Natural killer cell (primary cell): ENCODE measurements at regions not wholly inside any gene's neighbourhood (a gene's known extent, or its start where the extent isn't known, plus 50 kb on each side); places are given as distances from the start of the nearest gene placed in this dataset.
"Not testable (repeated sequence)": the region's sequence is repeated elsewhere in the genome, so short reads cannot be mapped to it uniquely, and the experiment has no call there.

Experiments used
- ATAC-seq, 3 donors: fragments of 150-1000 bp in 2 of 3; fragments of 200-7000 bp in 1 of 3; cut with Tn5 transposase; 1 replicate in 1 of 3; 2 replicates in 2 of 3; pipeline ENCODE4 v1.10.0; 2021; ENCODE audit warnings: mild to moderate bottlenecking in 2 of 3, moderate library complexity in 2 of 3
- DNase-seq, 2 donors: peaks; one replicate each; pipeline versions ENCODE4 v3.0.0 to v3.0.0-alpha.2; 2013 to 2021; ENCODE audit warnings: mixed read lengths in 1 of 2
- H3K27ac ChIP-seq: one replicate; pipeline ENCODE4 v1.5.1; 2013; ENCODE audit warnings: mild to moderate bottlenecking, low read length
- H3K27me3 ChIP-seq: one replicate; pipeline ENCODE4 v1.6.1; 2013; ENCODE audit warnings: low read length; ENCODE audit not compliant: control insufficient read depth, insufficient read depth
- H3K36me3 ChIP-seq: one replicate; pipeline ENCODE4 v1.6.1; 2013; ENCODE audit warnings: low read length; ENCODE audit not compliant: control insufficient read depth, insufficient read depth
- H3K4me1 ChIP-seq: one replicate; pipeline ENCODE4 v1.6.1; 2013; ENCODE audit warnings: low read length; ENCODE audit not compliant: control insufficient read depth, insufficient read depth
- H3K4me3 ChIP-seq: one replicate; pipeline ENCODE4 v1.5.1; 2013; ENCODE audit warnings: low read length
- H3K9me3 ChIP-seq: one replicate; pipeline ENCODE4 v1.6.1; 2013; ENCODE audit warnings: low read length; ENCODE audit not compliant: control insufficient read depth, insufficient read depth
- H3K27ac Mint-ChIP-seq, 2 donors: one replicate each; pipeline ENCODE4 v1.8.0; 2022; ENCODE audit warnings: mild to moderate bottlenecking in 2 of 2, mixed read lengths in 2 of 2, moderate library complexity in 1 of 2
- H3K27me3 Mint-ChIP-seq, 2 donors: one replicate each; pipeline ENCODE4 v1.8.0; 2022; ENCODE audit warnings: low read depth in 2 of 2, mixed read lengths in 2 of 2
- H3K36me3 Mint-ChIP-seq: one replicate; pipeline ENCODE4 v1.8.0; 2022; ENCODE audit warnings: mixed read lengths
- H3K4me1 Mint-ChIP-seq, 2 donors: one replicate each; pipeline ENCODE4 v1.8.0; 2022; ENCODE audit warnings: mixed read lengths in 2 of 2
- H3K4me3 Mint-ChIP-seq: one replicate; pipeline ENCODE4 v1.8.0; 2022; ENCODE audit warnings: mild to moderate bottlenecking, moderate library complexity, mixed read lengths
- H3K9me3 Mint-ChIP-seq, 2 donors: one replicate each; pipeline ENCODE4 v1.8.0; 2022; ENCODE audit warnings: mixed read lengths in 2 of 2
- WGBS: methylation state at CpG from one replicate; pipeline ENCODE4 v1.1.7; 2013; ENCODE audit warnings: missing lambda C conversion rate; ENCODE audit not compliant: insufficient coverage; 5-methylcytosine and 5-hydroxymethylcytosine counted together
- intact Hi-C: fragments of 100-400 bp; cut with micrococcal nuclease; formaldehyde crosslinking; loops from one replicate; pipeline ENCODE4 v1.14.2; 2022
- TF ChIP-seq, protein P1 (sequence below): fragments of 200-600 bp; IDR thresholded peaks from one replicate; pipeline ENCODE4 v1.8.0; 2022; ENCODE audit warnings: antibody characterized with exemption

DNA sequence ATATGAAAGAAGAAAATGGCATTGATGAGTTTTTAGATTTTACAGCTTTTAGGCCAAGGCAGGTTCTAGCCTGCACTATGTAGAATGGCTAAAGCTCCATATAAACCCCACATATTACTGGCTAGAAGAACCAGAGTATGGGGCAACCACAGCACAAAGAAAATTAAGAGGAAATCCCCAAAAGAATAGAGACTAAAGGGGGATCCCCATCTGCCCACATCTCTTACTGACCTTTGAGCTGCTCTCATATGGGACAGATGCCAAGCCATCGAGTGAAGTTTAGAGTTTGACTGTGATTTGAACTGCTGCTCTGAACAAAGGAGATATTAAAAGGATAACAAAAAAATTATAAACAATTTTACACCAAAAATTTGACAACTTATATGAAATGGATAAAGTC is 102.2 kb upstream of the HAO2 start:
- no peaks in the 10 kb centered on the region for H3K36me3 Mint-ChIP-seq
- no peaks in the 10 kb centered on the region for H3K9me3 ChIP-seq
- no peak overlapping the region for H3K4me3 ChIP-seq
- H3K4me3 Mint-ChIP-seq: no peak overlapping the region
- H3K4me1 Mint-ChIP-seq: no peaks in the 10 kb centered on the region
- no CpG with 5 or more reads among the region's 1 CpG for WGBS
- H3K27me3 ChIP-seq: no peaks in the 10 kb centered on the region
- H3K27ac Mint-ChIP-seq: no peak overlapping the region
- no peak overlapping the region for H3K27ac ChIP-seq
- H3K36me3 ChIP-seq: no peaks in the 10 kb centered on the region
- DNase-seq: no peak
- TF ChIP-seq, protein P1, sequence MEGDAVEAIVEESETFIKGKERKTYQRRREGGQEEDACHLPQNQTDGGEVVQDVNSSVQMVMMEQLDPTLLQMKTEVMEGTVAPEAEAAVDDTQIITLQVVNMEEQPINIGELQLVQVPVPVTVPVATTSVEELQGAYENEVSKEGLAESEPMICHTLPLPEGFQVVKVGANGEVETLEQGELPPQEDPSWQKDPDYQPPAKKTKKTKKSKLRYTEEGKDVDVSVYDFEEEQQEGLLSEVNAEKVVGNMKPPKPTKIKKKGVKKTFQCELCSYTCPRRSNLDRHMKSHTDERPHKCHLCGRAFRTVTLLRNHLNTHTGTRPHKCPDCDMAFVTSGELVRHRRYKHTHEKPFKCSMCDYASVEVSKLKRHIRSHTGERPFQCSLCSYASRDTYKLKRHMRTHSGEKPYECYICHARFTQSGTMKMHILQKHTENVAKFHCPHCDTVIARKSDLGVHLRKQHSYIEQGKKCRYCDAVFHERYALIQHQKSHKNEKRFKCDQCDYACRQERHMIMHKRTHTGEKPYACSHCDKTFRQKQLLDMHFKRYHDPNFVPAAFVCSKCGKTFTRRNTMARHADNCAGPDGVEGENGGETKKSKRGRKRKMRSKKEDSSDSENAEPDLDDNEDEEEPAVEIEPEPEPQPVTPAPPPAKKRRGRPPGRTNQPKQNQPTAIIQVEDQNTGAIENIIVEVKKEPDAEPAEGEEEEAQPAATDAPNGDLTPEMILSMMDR: no peak
- no peaks in the 10 kb centered on the region for H3K4me1 ChIP-seq
- peaks cover 8 to 9% of the 10 kb centered on the region in 2 donors for H3K27me3 Mint-ChIP-seq
- no peak for ATAC-seq
- intact Hi-C loops: no loop called here
- peaks cover 0 to 2% of the 10 kb centered on the region in 2 donors for H3K9me3 Mint-ChIP-seq

GRCh38 chr1:119266858-119267257 is 101.7 kb upstream of the HAO2 start:
- ATAC-seq (no peak), DNase-seq (no peak)
- peaks cover 8 to 13% of the 10 kb centered on the region in 2 donors for H3K27me3 Mint-ChIP-seq
- H3K4me1 Mint-ChIP-seq: no peaks in the 10 kb centered on the region
- no peak overlapping the region for H3K4me3 ChIP-seq
- no peaks in the 10 kb centered on the region for H3K4me1 ChIP-seq
- no peaks in the 10 kb centered on the region for H3K36me3 ChIP-seq
- H3K27me3 ChIP-seq: no peaks in the 10 kb centered on the region
- TF ChIP-seq, protein P1: no peak
- no peaks in the 10 kb centered on the region for H3K36me3 Mint-ChIP-seq
- H3K9me3 ChIP-seq: no peaks in the 10 kb centered on the region
- H3K27ac ChIP-seq: no peak overlapping the region
- intact Hi-C loops: no loop called here
- WGBS: no CpG with 5 or more reads among the region's 3 CpGs
- H3K4me3 Mint-ChIP-seq: no peak overlapping the region
- H3K27ac Mint-ChIP-seq: no peak overlapping the region
- peaks cover 0 to 2% of the 10 kb centered on the region in 2 donors for H3K9me3 Mint-ChIP-seq

GRCh38 chr1:119267288-119267687 is 101.3 kb upstream of the HAO2 start:
- H3K9me3 Mint-ChIP-seq, H3K27ac Mint-ChIP-seq, H3K9me3 ChIP-seq, intact Hi-C loops, ATAC-seq, H3K36me3 Mint-ChIP-seq, H3K36me3 ChIP-seq, H3K4me1 ChIP-seq, H3K27me3 ChIP-seq, H3K4me3 Mint-ChIP-seq, H3K27ac ChIP-seq, H3K4me3 ChIP-seq, DNase-seq, H3K4me1 Mint-ChIP-seq: not testable (repeated sequence)
- 90% methylated on average over 4 of the region's 4 CpGs for WGBS
- H3K27me3 Mint-ChIP-seq: peaks cover 8 to 14% of the 10 kb centered on the region in 2 donors

DNA sequence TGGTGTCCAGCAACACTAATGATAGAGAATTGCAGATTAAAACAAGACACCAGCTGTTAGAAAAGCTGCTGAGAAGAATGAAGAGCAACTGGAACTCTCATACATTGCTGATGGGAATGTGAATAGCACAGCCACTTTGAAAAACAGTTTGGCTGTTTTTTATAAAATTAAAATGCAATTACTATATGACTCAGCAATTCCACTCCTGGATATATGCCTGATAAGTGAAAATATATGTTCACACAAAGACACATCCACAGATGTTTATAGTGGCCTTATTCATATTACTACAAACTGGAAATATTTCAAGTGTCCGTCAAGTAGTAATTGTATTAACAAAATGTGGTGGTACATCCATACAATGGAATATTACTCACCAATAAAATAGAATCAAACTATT is 99.7 kb upstream of the HAO2 start:
- H3K4me1 Mint-ChIP-seq: no peaks in the 10 kb centered on the region
- no peak overlapping the region for H3K4me3 Mint-ChIP-seq
- TF ChIP-seq, protein P1: no peak
- H3K27me3 Mint-ChIP-seq: peaks cover 8 to 21% of the 10 kb centered on the region in 2 donors
- no CpG with 5 or more reads among the region's 1 CpG for WGBS
- H3K36me3 ChIP-seq: no peaks in the 10 kb centered on the region
- H3K27ac ChIP-seq: no peak overlapping the region
- intact Hi-C loops: no loop called here
- no peak for DNase-seq
- no peaks in the 10 kb centered on the region for H3K9me3 Mint-ChIP-seq
- H3K9me3 ChIP-seq: no peaks in the 10 kb centered on the region
- no peak overlapping the region for H3K4me3 ChIP-seq
- H3K36me3 Mint-ChIP-seq: no peaks in the 10 kb centered on the region
- H3K4me1 ChIP-seq: no peaks in the 10 kb centered on the region
- no peak overlapping the region for H3K27ac Mint-ChIP-seq
- no peaks in the 10 kb centered on the region for H3K27me3 ChIP-seq
- no peak for ATAC-seq
